Body of pancreas (tissue), 4 donors: ENCODE measurements at regions not wholly inside any gene's neighbourhood (a gene's known extent, or its start where the extent isn't known, plus 50 kb on each side); places are given as distances from the start of the nearest gene placed in this dataset.

Source experiments
- ATAC-seq: fragments of 150-250 bp; one replicate; pipeline ENCODE4 v1.9.1; 2016
- DNase-seq, 4 donors: peaks; one replicate each; pipeline ENCODE4 v3.0.0-alpha.2; 2019
- H3K27ac ChIP-seq, 4 donors: fragments of 200-600 bp; sonication (generic); 1 replicate in 3 of 4; 2 replicates in 1 of 4; pipeline versions ENCODE4 v1.5.1 to v1.6.1; 2016 to 2019; ENCODE audit warnings: mild to moderate bottlenecking in 1 of 4, mixed read lengths in 1 of 4, moderate library complexity in 1 of 4
- H3K27me3 ChIP-seq, 2 donors: fragments of 200-600 bp; sonication (generic); one replicate each; pipeline ENCODE4 v1.6.0; 2016; ENCODE audit warnings: mild to moderate bottlenecking in 1 of 2
- H3K36me3 ChIP-seq, 2 donors: fragments of 200-600 bp; sonication (generic); replicated peaks in 1 of 2; 2 replicates each; pipeline ENCODE4 v1.5.1; 2016; ENCODE audit warnings: low read depth in 2 of 2; ENCODE audit not compliant: insufficient read depth in 1 of 2
- H3K4me1 ChIP-seq: fragments of 200-600 bp; sonication (generic); one replicate; pipeline ENCODE4 v1.6.0; 2016
- H3K4me3 ChIP-seq, 2 donors: fragments of 200-600 bp; sonication (generic); 1 replicate in 1 of 2; 2 replicates in 1 of 2; pipeline ENCODE4 v1.5.1; 2016 to 2019
- H3K9me3 ChIP-seq, 3 donors: fragments of 200-600 bp; sonication (generic); 1 replicate in 2 of 3; 2 replicates in 1 of 3; pipeline ENCODE4 v1.5.1; 2016
- POLR2A ChIP-seq, 3 donors: fragments of 450-650 bp; IDR thresholded peaks; one replicate each; pipeline ENCODE4 v1.6.1; 2016; ENCODE audit warnings: antibody characterized with exemption in 3 of 3, mild to moderate bottlenecking in 2 of 3
- WGBS, 2 donors: methylation state at CpG; one replicate each; pipeline ENCODE4 v1.1.5; 2017; 5-methylcytosine and 5-hydroxymethylcytosine counted together
- intact Hi-C: fragments of 100-400 bp; cut with DNase I; formaldehyde crosslinking; loops from one replicate; pipeline ENCODE4 v1.15.1; 2023
- TF ChIP-seq, protein P1 (sequence below), 7 experiments: fragments of 450-650 bp in 4 of 7; fragments of 200-600 bp in 3 of 7; sonication (generic) in 3 of 7; IDR thresholded peaks; one replicate each; pipeline ENCODE4 v1.5.1; 2016 to 2019; ENCODE audit warnings: antibody characterized with exemption in 7 of 7

DNA sequence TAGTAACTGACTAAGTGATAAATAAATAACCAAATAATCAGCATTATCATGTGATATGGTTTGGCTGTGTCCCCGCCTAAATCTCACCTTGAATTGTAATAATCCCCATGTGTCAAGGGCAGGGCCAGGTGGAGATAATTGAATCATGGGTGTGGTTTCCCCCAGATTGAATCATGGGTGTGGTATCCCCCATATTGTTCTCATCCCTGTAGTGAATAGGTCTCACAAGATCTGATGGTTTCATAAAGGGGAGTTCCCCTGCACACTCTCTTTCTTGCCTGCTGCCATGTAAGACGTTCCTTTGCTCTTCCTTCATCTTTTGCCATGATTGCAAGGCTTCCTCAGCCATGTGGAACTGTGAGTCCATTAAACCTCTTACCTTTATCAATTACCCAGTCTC is 72.1 kb upstream of the NRP1 start:
- DNase-seq, result no peak
- ATAC-seq, result no peak
- H3K9me3 ChIP-seq, result no peaks in the 10 kb centered on the region
- intact Hi-C loops, result no loop called here
- TF ChIP-seq, protein P1, sequence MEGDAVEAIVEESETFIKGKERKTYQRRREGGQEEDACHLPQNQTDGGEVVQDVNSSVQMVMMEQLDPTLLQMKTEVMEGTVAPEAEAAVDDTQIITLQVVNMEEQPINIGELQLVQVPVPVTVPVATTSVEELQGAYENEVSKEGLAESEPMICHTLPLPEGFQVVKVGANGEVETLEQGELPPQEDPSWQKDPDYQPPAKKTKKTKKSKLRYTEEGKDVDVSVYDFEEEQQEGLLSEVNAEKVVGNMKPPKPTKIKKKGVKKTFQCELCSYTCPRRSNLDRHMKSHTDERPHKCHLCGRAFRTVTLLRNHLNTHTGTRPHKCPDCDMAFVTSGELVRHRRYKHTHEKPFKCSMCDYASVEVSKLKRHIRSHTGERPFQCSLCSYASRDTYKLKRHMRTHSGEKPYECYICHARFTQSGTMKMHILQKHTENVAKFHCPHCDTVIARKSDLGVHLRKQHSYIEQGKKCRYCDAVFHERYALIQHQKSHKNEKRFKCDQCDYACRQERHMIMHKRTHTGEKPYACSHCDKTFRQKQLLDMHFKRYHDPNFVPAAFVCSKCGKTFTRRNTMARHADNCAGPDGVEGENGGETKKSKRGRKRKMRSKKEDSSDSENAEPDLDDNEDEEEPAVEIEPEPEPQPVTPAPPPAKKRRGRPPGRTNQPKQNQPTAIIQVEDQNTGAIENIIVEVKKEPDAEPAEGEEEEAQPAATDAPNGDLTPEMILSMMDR (IDR thresholded peaks at IDR 0.05), result no peak
- no peak for TF ChIP-seq POLR2A (IDR thresholded peaks at IDR 0.05)
- WGBS, 2 donors, result 77 to 85% methylated on average over 2 of the region's 2 CpGs
- no peaks in the 10 kb centered on the region for H3K36me3 ChIP-seq
- no peaks in the 10 kb centered on the region for H3K4me1 ChIP-seq
- no peak overlapping the region for H3K4me3 ChIP-seq
- no peaks in the 10 kb centered on the region for H3K27me3 ChIP-seq
- H3K27ac ChIP-seq, result no peak overlapping the region

DNA sequence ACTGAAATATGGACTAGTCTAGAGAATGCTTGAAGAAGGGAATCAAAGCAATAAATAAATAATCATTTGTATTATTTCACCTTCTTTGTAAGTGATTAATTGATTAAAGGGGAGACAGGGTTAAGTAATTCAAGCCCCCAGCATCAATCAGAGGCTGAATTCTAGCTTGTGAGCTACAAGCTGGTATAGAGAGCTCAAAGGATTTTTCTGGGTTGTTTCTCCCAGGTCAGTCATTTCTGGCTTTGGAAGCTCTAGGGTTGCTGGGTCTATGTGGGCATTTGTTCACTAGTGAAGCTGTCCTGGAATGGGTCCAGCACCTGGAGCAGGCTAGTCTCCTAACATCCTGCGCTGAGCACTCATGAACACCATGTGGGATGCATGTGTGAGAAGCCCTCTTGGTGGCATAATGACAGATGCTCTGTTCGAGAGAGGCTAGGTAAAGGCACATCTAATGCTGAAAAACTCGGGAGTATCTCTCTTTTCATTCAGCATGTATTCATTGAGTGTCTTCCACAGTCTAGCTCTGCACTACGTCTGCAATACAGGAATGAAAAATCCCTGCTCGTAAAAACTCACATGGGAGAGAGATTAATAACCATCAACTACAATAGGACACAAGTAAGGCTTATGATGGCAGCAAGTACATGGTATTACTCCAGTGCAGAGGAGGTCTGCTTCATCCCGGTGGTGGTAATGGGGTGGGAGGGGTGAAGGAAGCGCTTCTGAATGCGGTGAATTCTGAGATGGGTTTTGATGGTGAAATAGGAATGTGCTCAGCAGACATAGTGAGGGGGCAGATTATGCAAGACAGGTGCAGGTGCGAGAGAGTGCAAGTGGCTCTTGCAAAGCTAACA is 68.0 kb upstream of the NRP1 start:
- WGBS, 2 donors, result 71 to 74% methylated on average over 9 of the region's 9 CpGs
- Histone ChIP-seq H3K9me3 (no peaks in the 10 kb centered on the region), H3K27ac (no peak overlapping the region), H3K27me3 (no peaks in the 10 kb centered on the region), H3K4me1 (peaks cover 5% of the 10 kb centered on the region), H3K36me3 (no peaks in the 10 kb centered on the region), H3K4me3 (no peak overlapping the region)
- TF ChIP-seq POLR2A (IDR thresholded peaks at IDR 0.05), result no peak
- TF ChIP-seq, protein P1 (IDR thresholded peaks at IDR 0.05), result no peak
- ATAC-seq (no peak), DNase-seq (no peak)
- intact Hi-C loops, result no loop called here

DNA sequence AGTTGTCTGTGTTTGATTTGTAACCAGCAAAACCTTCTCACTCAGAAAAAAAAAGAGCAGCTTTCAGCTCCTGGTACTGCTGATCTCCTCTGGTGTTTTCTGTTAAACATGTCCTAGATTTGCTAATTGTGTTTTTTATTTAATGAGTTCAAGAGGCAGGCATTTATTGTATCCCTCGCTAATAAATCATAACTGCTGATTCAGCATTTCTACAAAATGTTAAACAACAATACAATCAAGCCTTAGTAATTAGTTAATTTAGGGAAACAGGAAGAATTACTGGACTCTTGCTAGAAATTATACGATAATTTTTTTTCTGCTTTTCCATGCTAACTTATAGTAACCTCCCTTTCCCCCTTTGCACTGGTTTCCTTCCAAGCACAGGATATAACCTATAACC is 66.8 kb upstream of the NRP1 start:
- no peaks in the 10 kb centered on the region for H3K36me3 ChIP-seq
- H3K4me1 ChIP-seq, result peaks cover 5% of the 10 kb centered on the region
- no peak overlapping the region for H3K4me3 ChIP-seq
- ATAC-seq (no peak), DNase-seq (no peak)
- peaks cover 0 to 11% (median 0%) of the 10 kb centered on the region in 3 donors for H3K9me3 ChIP-seq
- intact Hi-C loops, result no loop called here
- WGBS, 2 donors, result 88 to 95% methylated on average over 2 of the region's 2 CpGs
- no peak overlapping the region for H3K27ac ChIP-seq
- TF ChIP-seq, protein P1 (IDR thresholded peaks at IDR 0.05), result no peak
- no peak for TF ChIP-seq POLR2A (IDR thresholded peaks at IDR 0.05)
- no peaks in the 10 kb centered on the region for H3K27me3 ChIP-seq

DNA sequence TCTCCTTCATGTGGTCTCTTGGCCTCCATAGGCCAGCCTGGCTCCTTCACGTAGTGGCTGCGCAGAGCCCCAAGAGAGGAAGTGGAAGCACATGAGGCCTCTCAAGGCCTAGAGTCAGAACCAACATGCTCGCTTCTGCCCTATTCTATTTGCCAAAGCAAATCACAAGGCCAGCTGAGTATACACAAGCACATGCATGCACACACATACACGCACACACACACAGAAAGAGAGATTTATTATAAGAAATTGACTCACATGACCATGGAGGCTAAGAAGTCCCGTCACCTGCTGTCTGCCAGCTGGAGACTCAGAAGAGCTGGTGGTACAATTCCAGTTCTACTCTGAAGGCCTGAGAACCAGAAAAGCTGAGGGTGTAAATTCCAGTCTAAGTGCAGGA is 64.3 kb upstream of the NRP1 start:
- Histone ChIP-seq H3K4me1 (peaks cover 5% of the 10 kb centered on the region), H3K27ac (no peak overlapping the region), H3K4me3 (no peak overlapping the region), H3K36me3 (no peaks in the 10 kb centered on the region), H3K27me3 (no peaks in the 10 kb centered on the region), H3K9me3 (peaks cover 0 to 12% (median 0%) of the 10 kb centered on the region in 3 donors)
- 39 to 59% methylated on average over 5 of the region's 5 CpGs for WGBS, 2 donors
- intact Hi-C loops, result no loop called here
- ATAC-seq (peak; percentile 47), DNase-seq (peak; percentile 13 to 39 (median 28))
- TF ChIP-seq POLR2A (IDR thresholded peaks at IDR 0.05), result no peak
- TF ChIP-seq, protein P1 (IDR thresholded peaks at IDR 0.05), result no peak

DNA sequence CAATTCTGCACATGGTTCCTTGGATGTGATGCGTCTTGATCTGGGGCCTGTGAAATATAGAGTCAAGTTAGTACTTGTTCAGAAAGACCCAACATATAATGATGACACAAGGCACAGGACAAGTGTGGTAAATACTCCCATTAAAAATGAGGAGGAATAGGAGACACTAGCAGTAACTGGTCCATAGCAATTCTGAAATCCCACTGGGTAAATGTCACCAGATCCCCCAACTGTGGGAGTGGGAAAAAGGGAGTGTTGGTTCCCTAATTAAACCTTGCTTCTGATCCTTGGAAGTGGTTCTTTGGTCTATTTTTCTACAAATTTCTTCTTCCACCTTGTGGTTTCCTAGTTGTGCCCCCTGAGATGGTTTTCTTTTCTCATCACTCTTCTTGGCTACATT is 62.5 kb upstream of the NRP1 start:
- Histone ChIP-seq H3K36me3 (no peaks in the 10 kb centered on the region), H3K4me1 (peaks cover 5% of the 10 kb centered on the region), H3K27me3 (no peaks in the 10 kb centered on the region), H3K9me3 (peaks cover 0 to 12% (median 0%) of the 10 kb centered on the region in 3 donors), H3K4me3 (no peak overlapping the region), H3K27ac (no peak overlapping the region)
- intact Hi-C loops, result no loop called here
- ATAC-seq (no peak), DNase-seq (no peak)
- no peak for TF ChIP-seq POLR2A (IDR thresholded peaks at IDR 0.05)
- TF ChIP-seq, protein P1 (IDR thresholded peaks at IDR 0.05), result no peak
- 20 to 39% methylated on average over 1 of the region's 1 CpG for WGBS, 2 donors
